Daoy (cell line): ENCODE measurements at regions not wholly inside any gene's neighbourhood (a gene's known extent, or its start where the extent isn't known, plus 50 kb on each side); places are given as distances from the start of the nearest gene placed in this dataset.

ENCODE experiments used
- DNase-seq: peaks from one replicate; pipeline ENCODE4 v3.0.0-alpha.2; 2015; ENCODE audit warnings: low read depth

DNA sequence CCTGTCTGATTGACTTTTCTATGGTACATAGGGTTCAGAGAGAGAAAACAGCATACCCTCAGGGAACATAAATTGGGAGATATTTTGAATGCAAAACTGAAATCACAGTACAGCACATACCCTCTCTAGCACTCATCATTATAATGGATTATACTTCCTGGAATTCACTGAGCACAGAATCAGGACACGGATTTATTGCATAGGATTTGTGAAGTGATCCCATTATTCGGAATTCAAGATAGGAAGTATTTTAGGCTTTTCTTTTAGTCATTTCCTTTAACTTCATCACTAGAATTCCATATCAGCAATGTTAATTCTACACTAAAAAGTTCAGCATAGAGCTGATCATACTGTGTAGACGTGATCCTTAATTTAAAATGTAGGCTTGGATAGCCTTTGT, 407.0 kb downstream of the PID1 start:
- no peak for DNase-seq

DNA sequence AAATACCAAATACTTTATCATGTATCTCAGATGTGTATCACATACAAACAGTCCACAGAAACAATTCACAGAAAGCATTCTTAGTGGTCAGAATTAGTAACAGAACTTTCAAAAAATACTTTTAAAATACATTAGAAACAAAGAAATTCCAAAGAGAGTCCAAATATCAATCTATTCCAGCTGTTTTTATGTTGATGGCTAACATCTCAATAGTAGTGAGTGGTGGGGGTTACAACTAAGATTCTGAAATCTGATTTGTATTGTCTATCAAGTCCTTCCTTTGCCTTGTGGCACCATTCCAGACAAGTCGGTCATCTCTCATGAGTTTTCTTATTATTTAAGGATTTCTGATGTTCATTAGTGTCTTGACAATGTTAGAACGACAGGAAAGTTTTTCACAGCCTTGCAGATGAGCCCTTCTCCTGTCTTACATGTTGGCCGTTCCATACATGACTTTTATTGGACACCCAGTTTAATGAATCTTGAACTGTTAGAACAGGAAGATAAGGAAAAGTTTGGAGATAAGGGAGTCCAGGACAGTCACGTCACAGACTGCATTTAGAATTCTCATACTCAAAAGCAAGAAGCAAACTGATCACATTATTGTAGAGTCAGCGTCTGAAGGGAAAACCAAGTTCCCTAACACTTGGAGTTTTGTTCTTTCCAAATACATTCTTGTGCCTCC, 410.3 kb downstream of the PID1 start:
- DNase-seq: no peak

DNA sequence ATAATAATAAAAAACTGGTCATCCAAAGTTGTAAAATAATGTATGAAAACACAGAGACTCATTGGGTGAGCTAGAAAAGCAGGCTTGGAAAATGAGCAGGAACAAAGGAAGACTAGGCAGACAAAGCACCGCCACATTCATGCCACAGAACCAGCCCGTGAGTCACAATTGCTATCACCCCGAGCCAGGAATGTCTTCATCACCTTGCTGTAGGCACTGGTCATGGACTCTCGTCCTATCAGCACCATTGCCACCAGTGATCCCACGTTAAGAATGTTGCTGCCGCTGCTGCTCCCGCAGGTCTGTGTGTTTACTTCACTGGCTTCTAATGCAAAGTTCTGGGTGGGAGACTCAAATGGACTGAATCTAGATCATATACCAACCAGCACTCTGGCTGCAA, 417.9 kb downstream of the PID1 start:
- DNase-seq: peak; percentile 2

DNA sequence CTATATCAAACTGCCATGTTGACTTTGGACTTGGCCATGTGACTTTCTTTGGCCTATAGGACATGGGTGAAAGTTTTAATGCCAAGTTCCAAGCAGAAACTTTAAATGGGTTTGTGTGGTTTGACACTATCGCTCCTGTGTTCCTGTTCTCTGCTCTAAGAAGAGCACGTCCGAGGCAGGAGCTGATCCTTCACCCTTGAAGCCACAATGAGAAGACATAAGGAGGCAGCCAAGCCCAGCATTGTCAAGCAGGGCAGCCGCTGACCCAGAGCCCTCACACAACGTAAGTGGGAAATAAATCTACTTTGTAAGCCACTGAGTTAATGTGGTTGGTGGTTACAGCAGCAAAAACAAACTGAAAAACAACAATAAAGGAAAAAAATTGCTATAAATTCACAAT, 422.4 kb downstream of the PID1 start:
- no peak for DNase-seq

DNA sequence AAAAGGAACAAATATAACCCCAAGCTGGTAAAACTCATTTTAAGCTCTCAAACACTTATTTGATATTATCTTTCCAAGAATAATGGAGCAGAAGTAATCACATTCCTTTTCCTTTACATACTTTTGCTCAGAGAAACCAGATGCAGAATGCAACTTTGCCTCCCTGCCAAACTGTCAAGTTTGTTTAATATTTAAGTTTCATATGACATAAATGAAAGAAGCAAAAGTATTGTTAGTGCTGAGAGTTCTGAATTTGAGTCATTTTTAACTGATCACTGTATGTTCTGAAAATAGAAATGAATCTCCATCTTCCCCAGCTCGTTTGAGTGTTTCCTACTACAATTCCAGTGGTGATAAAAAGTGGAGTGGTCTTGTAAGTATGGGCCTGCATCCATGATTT, 423.4 kb downstream of the PID1 start:
- no peak for DNase-seq

DNA sequence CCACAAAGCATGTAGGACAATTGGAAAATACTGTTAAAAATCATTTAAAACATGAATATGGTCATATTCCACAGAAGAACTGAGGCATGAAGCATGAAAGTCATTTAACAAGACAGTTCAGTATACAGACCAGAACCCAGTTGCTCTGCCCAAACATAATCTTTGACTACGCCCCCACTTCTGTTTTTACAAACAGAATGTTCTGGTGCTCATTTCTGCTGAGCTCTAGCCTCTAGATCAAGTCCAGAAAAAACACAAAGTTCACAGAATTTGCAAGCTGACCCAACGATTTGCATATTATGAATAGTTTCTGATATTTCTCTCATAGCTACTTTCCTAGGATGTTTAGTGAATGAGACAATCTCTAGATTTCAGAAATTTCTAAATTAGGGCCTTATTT, 424.9 kb downstream of the PID1 start:
- no peak for DNase-seq

DNA sequence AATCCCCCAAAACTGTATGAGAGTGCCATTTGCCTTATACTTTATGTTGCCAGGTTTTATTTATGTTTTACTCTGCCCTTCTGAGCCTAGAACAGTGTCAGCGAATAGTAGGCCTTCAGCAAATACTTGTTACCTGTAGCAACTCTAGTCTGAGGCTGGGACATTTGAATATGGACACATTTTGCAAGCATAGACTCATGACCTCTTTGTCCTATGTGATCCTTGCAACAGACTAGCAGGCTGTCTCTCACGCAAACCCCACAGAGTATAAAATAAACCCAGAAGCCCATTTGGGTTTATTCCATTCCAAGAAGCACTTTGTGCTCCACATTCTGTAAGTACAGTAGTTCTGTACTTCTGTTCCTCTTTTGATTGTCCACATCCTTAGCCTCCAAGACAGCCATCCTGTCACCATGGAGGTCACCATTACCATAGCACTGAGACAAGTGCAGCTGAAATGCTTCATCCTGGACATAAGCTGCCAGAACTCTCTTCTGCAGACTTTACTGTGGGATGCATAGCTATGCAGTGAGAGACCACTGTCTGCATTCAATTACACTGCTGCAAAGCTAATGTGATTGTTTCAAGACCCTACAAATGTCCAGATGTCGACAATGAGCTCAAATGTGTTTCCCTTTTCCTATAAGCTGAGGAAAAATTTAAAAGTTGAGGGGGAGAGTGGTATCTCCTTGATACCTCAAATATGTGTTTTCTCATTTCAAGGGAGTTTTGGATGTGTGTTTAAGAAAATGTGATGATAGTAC, 425.7 kb downstream of the PID1 start:
- no peak for DNase-seq

DNA sequence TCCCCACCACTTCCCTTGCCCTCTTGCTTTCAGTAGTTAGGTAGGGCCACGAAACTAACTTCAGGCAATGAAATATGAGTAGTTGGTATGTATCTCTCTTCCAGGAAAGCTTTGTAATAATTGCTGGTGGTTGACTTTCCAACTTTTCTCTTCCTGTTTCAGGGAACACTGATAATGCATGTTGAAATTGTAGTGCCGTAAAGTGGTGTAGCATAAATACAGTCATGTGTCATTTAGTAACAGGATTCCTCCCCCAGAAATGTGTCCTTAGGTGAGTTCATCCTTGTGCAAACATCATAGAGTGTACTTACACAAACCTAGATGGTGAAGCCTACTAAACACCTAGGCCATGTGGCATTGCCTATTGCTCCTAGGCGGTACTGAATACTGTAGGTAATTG, 429.2 kb downstream of the PID1 start:
- peak; percentile 2 for DNase-seq

DNA sequence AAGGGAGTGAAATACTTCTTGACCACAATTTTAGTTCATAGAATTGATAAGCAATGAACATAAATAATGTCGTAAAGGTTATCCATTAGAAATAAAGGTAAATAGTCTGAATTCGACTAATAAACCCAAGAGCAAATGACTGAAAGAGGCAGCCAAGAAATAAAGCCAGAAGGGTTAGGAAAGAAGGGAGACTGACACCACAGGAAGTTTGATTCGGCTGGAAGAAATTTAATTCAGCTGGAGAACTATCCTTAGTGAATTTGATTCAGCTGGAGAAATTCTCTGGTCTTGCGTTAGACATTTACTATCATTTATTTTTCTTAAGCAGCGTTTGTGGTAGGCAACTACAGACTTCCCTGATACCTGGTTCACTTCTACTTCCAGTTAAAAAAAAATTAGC, 429.6 kb downstream of the PID1 start:
- no peak for DNase-seq

DNA sequence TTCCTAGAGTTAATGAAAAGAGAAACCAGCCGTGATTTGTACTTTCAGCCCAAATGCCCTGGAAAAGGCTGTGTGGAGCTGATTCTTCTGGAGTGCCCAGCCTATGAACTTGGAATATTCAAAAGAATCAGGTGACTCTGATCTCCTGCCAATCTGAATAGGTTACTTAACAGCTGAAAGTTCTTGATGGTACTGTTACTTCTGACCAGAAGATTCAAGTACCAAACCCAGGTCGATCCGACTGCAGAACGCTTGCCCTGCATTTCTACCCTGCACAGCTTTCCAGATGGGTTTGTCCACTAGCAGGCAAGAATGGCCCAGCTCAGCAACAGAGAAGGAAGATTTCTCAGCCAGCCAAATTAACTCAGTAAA, 430.4 kb downstream of the PID1 start:
- DNase-seq: no peak

DNA sequence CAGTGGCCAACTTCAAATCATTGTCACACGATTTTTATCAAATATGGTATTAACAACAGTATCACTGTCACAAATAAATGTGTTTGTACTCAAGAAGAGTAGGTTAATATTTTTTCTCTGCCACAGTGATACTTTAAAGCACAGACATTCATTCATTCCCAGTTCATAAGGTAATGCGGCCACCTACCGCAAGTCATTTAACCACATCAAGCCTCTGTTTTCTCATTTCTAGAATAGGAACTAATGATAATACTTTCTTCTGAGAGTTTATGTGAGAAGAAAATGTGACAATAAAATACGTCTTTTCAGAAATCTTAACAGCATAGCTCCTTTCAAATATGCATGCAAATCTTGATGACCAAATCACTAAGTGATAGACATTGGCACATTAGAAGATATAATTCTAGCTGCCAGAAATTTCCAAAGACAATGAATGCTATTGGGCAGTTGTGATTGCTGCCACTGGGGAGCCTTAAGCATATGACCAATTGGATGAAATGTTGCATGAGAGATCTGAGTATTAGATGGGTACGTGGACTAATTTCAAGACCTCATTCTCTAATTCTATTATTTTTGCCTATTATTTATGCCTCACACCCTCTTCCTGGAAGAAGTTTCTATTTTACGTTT, 430.9 kb downstream of the PID1 start:
- no peak for DNase-seq

DNA sequence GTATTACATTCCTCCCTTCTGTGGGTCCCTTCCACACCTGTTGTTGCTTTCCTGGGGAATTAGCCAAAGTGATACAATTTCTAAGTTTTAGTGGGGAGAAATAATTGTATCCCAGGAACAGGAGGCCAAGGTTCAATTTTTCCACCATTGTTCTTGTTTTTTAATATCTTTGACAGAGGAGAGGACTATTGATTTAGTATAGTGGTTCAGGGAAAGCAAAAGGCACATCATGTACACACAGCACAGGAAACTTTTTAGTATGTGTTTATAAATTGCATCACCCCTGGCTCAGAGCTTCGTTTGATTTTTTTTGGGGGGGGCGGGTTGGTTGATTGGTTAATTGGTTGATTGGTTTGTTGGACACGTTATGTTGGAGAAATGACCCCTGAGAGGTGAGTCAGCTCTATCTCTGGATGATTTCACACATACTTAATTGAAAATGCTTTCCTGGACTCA, 431.6 kb downstream of the PID1 start:
- DNase-seq: no peak

DNA sequence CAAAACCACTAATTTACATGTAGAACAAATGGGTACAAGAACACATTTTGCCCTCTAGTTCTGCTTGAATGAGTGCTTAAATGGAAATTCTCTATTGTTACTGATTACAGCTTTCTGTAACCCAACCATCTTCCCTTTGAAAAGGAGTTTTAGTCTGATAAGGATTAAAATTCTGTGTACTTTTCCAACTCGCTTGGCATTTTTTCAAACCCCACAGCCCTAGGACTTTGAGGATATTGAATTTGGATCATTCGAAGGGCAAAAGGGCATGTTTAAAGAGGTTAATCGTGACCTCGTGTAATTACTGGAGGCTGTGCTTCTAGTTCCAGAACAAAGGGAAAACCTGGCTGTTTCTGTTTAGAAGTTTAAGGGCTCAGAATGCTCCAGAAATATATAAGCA, 432.3 kb downstream of the PID1 start:
- DNase-seq: no peak

DNA sequence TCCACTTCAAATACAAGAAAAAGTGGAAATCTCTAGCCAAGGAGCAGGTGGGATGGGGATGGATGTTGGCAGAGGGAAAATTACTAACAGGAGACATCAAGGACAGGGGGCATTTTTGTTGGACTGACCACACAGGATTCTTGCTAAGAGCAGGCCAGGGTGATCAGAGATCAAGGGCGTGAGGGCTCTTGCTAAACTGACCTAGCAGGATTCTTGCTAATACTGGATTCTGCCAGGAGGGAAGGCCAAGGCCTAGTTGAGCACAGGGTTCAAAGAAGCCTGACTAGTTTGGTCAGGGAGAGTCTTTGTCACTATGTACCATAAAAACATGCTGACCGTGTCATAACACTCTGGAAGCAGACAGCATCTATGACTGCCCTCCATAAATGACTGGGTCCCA, 442.7 kb downstream of the PID1 start:
- DNase-seq: no peak

DNA sequence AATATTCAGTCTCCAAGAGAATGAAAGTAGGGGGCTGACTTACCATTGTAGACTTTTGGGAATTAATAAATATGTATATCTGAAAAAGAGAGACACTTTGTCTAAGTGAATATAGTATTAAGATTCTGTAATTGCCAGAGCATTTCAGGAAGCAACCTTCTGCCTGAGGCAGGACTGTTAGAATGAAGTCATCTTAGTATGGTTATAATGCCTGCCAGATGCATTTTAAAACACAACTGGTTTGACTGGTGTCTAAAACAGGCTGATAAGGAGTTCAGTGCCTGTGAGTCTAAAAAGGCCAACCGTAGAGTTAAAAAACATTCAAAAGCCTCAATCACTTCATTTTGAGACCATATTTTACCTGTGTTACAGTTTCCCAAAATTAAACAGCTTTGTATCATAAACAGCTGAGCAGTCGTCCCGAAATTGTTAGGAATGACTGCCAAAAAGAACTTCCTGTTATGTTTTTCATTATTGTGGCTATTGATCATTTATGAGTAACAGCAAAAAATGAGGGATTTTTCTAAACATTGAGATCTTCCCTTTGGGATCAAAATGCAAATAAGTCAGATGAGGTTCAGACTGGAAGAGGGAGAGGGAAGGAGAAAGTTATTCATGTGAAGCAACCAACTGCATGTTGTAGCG, 443.9 kb downstream of the PID1 start:
- no peak for DNase-seq

DNA sequence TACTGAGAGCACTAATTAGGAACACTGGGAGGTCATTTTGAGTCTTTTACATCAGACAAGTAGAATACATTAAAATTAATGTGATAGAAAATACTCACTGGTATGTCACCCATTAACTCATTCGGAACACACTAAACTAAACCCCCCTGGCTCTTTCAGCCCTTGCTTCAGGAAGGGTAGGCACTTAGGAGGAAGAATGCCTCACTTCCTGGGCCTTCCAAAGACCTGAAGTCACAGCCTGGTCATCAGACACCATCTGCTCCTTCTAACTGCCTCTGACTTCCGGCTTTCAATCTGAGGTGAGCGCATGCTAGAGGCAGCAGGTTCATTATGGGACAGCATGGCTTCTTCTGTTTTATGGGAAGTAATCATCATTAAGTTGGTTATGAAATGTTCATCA, 451.4 kb downstream of the PID1 start:
- peak; percentile 4 for DNase-seq

DNA sequence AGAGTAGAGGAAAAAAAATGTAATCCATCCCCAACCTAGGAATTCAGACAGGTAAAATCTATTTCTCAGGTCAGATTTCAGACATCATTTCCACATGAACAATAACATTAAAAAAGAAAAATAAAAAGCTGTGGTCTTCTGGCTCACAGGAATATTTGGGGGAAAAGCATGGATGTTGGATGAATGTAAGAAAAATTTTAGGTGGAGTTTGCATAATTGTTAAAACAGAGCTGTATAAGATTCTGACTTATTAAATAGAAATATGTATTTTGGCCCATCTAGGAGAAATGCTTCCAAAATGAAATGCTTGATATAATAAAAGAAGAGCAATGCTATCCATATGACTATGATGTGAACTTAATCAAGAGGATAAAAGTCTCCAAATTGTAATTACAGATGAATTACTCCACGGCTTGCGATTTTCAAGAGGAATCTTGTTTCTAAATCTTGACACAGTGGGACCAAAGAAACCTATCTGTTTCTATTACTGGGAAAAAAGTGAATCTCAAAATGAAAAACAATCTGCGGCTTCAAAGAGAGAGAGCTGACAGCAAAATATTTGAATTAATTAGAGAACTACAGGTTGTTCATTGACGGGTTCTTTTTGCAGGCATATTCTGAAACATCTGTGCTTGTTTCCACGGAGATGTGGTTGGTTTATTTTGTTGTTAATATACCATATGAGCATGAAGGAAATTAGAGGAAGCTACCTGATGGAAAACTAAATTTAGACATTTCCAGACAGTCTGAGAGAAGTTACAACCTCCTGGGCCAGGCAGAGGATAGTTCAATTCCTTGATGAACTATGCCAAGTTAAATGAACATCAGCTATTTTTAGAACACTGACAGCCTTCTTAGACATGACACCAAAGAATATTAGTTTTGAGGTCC, 468.7 kb downstream of the PID1 start:
- DNase-seq: no peak

DNA sequence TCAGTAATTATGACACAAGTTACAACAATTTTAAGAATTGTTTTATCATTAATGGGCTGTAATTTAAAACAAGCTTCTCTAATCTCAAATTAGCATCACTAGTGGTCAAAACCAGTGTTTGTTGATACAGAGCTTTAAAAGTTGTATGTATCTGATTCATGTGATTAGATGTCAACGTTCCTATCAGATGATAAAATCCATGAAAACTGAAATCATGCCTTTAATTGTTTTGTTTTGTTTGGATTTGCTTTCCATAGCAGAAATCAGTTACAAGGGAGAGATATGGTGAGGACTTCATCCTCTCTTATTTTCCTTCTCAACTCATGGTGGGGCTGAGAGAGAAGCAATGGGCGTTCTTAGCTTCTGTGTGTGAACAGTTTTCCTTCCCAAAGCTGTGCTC, 469.6 kb downstream of the PID1 start:
- no peak for DNase-seq

DNA sequence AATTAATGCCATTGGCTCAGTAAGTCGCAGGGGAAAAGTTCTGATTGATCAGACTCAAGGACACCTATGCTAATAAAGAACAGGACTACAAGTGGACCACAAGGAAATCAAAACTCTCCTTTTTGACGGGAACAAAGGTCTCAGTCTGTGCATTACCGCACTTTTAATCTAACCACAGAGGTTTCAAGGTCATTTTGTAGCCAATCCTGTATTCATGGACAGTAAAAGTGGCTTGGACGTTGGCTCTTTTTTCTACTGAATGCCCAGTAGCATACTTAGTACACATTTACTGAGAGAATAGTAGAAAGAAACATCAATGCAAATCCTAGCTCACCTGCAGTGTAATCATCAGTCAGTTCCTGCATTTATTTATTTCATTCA, 471.9 kb downstream of the PID1 start:
- no peak for DNase-seq

DNA sequence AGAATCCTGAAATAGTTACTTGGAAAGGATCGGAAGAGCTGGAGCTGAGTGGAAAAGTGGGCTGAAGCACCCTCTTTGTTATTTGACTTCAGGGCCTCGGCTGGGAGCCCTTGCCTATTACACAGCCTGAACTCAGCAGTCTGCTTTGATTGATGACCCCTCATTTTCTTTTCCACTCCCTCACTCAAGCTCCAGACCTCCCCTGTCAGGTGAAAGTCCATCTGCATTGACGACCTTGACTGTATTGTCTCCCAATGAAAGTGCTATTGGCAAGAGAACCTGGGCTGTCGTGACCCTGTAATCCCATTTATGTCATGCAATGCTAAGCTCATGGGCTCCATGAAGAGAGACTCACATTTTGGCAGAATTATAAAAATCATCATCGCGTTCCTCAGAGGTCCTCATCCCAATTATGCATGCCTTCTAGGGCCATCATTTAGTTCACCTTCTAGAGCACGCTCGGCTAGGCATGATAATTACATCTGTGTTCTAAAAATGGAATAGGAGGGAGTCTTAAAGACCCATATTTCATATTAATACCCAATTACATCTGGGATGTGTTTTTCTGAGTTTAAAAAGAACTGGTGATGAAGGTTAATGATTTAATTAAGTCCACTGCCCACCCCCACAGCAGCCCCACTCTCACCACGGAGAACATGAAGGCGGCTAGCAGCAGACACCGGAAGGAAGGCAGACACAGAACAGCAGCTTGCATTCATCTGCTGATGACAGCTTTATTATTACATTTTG, 472.5 kb downstream of the PID1 start:
- DNase-seq: no peak

DNA sequence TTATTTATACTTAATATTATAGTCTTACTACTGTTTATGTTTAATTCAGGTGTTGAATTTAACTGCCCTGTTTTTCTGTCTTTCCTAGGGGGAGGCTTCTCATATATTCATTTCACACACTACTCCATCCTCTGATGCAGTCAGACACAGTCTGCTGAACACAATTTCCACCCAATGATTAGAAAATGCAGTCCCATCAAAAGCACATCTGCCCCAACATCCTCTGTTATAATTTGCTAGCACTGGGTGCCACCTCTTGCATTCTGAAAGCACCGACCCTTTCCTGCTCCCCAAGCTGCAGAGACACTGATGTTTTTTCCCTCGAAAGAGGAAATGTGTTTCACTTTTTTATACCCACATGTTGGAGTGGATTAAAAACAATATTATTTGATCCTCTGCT, 474.7 kb downstream of the PID1 start:
- DNase-seq: no peak
